HCT116 (cell line): ENCODE measurements at regions not wholly inside any gene's neighbourhood (a gene's known extent, or its start where the extent isn't known, plus 50 kb on each side); places are given as distances from the start of the nearest gene placed in this dataset.

Experiments
- ATAC-seq: fragments of 200-7000 bp; cut with Tn5 transposase; 2 replicates; pipeline ENCODE4 v1.9.1; 2020; ENCODE audit warnings: mild to moderate bottlenecking, moderate library complexity
- BruUV-seq: library from RNA; stranded (reverse); fragments of 400-500 nt; replicated peaks from 2 replicates; lab custom pipeline; 2021; lab: Mats Ljungman, UMichigan
- CTCF ChIA-PET: fragments of 300-600 bp; sonication (Branson Sonifier 250); formaldehyde crosslinking; loops from one replicate; lab custom pipeline; 2021; ENCODE audit warnings: antibody characterized with exemption; lab: Charles Lee
- POLR2A ChIA-PET: fragments of 300-600, 350-600 bp; sonication (Branson Sonifier 250); formaldehyde crosslinking; loops from one replicate; lab custom pipeline; 2021; ENCODE audit warnings: antibody characterized with exemption; lab: Charles Lee
- RAD21 ChIA-PET, 2 experiments: fragments of 300-600 bp; sonication (Branson Sonifier 250); formaldehyde crosslinking; loops; one replicate each; lab custom pipeline; 2023; ENCODE audit warnings: low total read pairs in 2 of 2; ENCODE audit not compliant: uncharacterized antibody in 2 of 2, unreplicated experiment in 2 of 2, low non-redundant PET in 1 of 2; lab: Charles Lee
- DNase-seq: peaks from one replicate; pipeline ENCODE4 v3.0.0-alpha.2; 2010; ENCODE audit warnings: low read depth, low spot score
- H2AFZ ChIP-seq: fragments of 200-600 bp; shearing (Covaris generic), sonication (generic); 2 replicates; pipeline ENCODE4 v1.6.1; 2017; ENCODE audit warnings: low read depth, mixed run types, mixed read lengths, antibody characterized with exemption, low read length; ENCODE audit not compliant: poor library complexity, severe bottlenecking
- H3K27ac ChIP-seq: 2 replicates; pipeline ENCODE4 v1.5.1; 2012; ENCODE audit warnings: low read depth, low read length
- H3K27me3 ChIP-seq: fragments of 200-600 bp; sonication (generic); 2 replicates; pipeline ENCODE4 v1.6.1; 2016; ENCODE audit warnings: mixed run types, low read length, mixed read lengths; ENCODE audit not compliant: insufficient read depth
- H3K36me3 ChIP-seq, 2 experiments: fragments of 200-500 bp in 1 of 2; fragments of 200-600 bp in 1 of 2; sonication (Bioruptor generic) in 1 of 2; sonication (generic) in 1 of 2; 2 replicates each; pipeline versions ENCODE4 v1.5.1 to v1.6.1; 2014 to 2016; ENCODE audit warnings: low read length in 2 of 2, inconsistent platforms in 1 of 2, mixed read lengths in 1 of 2, mixed run types in 1 of 2; ENCODE audit not compliant: insufficient read depth in 2 of 2, control insufficient read depth in 1 of 2
- H3K4me1 ChIP-seq, 2 experiments: fragments of 200-600 bp in 1 of 2; sonication (generic) in 1 of 2; 2 replicates each; pipeline versions ENCODE4 v1.5.1 to v1.6.1; 2012 to 2017; ENCODE audit warnings: low read length in 2 of 2, inconsistent platforms in 1 of 2, mild to moderate bottlenecking in 1 of 2, mixed read lengths in 1 of 2, mixed run types in 1 of 2, moderate library complexity in 1 of 2; ENCODE audit not compliant: insufficient read depth in 2 of 2, control insufficient read depth in 1 of 2
- H3K4me2 ChIP-seq: fragments of 200-600 bp; sonication (generic); 2 replicates; pipeline ENCODE4 v1.6.1; 2017; ENCODE audit warnings: mixed run types, low read length, mixed read lengths
- H3K4me3 ChIP-seq, 2 experiments: fragments of 200-600 bp in 1 of 2; sonication (generic) in 1 of 2; replicated peaks in 1 of 2; 2 replicates each; pipeline ENCODE4 v1.5.1; 2011 to 2016; ENCODE audit warnings: low read length in 2 of 2, control low read depth in 1 of 2, low read depth in 1 of 2, mild to moderate bottlenecking in 1 of 2, mixed read lengths in 1 of 2, mixed run types in 1 of 2
- H3K79me2 ChIP-seq: fragments of 200-600 bp; sonication (generic); 2 replicates; pipeline ENCODE4 v1.6.1; 2017; ENCODE audit warnings: mild to moderate bottlenecking, mixed run types, low read length, moderate library complexity, mixed read lengths; ENCODE audit not compliant: insufficient read depth
- H3K9ac ChIP-seq: fragments of 200-600 bp; sonication (generic); 2 replicates; pipeline ENCODE4 v1.6.1; 2016; ENCODE audit warnings: low read length, mixed read lengths
- H3K9me2 ChIP-seq: fragments of 200-600 bp; sonication (generic), shearing (Covaris generic); 2 replicates; pipeline ENCODE4 v1.6.1; 2017; ENCODE audit warnings: mixed run types, mild to moderate bottlenecking, moderate library complexity; ENCODE audit not compliant: insufficient read depth
- H3K9me3 ChIP-seq, 2 experiments: fragments of 200-500 bp in 1 of 2; fragments of 200-600 bp in 1 of 2; sonication (Bioruptor generic) in 1 of 2; sonication (generic) in 1 of 2; 2 replicates each; pipeline ENCODE4 v1.6.1; 2014 to 2017; ENCODE audit warnings: low read length in 2 of 2, mixed read lengths in 2 of 2, inconsistent platforms in 1 of 2, low read depth in 1 of 2, mild to moderate bottlenecking in 1 of 2, mixed run types in 1 of 2, moderate library complexity in 1 of 2; ENCODE audit not compliant: control insufficient read depth in 1 of 2, insufficient read depth in 1 of 2
- H4K20me1 ChIP-seq: fragments of 200-600 bp; sonication (generic), shearing (Covaris generic); 2 replicates; pipeline ENCODE4 v1.6.1; 2017; ENCODE audit warnings: mixed run types, mild to moderate bottlenecking, moderate library complexity; ENCODE audit not compliant: insufficient read depth
- ATF3 ChIP-seq: IDR thresholded peaks from 2 replicates; pipeline ENCODE4 v1.6.1; 2012
- CBX3 ChIP-seq: IDR thresholded peaks from 2 replicates; pipeline ENCODE4 v1.6.1; 2012; ENCODE audit warnings: low read depth
- EGR1 ChIP-seq: IDR thresholded peaks from 2 replicates; pipeline ENCODE4 v1.6.1; 2012; ENCODE audit warnings: low read depth
- EZH2 ChIP-seq: fragments of 200-600 bp; sonication (generic); IDR thresholded peaks from 2 replicates; pipeline ENCODE4 v1.6.1; 2017; ENCODE audit warnings: antibody characterized with exemption, mixed run types
- EZH2phosphoT487 ChIP-seq: fragments of 200-600 bp; IDR thresholded peaks from 2 replicates; pipeline ENCODE4 v1.6.1; 2018; ENCODE audit warnings: antibody characterized with exemption, borderline replicate concordance
- JUND ChIP-seq: IDR thresholded peaks from 2 replicates; pipeline ENCODE4 v1.6.1; 2012
- POLR2A ChIP-seq: IDR thresholded peaks from 2 replicates; pipeline ENCODE4 v1.7.0; 2011; ENCODE audit warnings: borderline replicate concordance; ENCODE audit not compliant: insufficient read depth, insufficient read length; ENCODE audit errors: extremely low read depth
- RAD21 ChIP-seq: IDR thresholded peaks from 2 replicates; pipeline ENCODE4 v1.6.1; 2012; ENCODE audit warnings: low read depth, mild to moderate bottlenecking
- SP1 ChIP-seq: IDR thresholded peaks from 2 replicates; pipeline ENCODE4 v1.6.1; 2012; ENCODE audit warnings: low read depth
- intact Hi-C: fragments of 100-400 bp; cut with micrococcal nuclease; formaldehyde crosslinking; loops from 2 replicates; pipeline ENCODE4 v1.10.0; 2022
- TF ChIP-seq, protein P1 (sequence below): IDR thresholded peaks from 2 replicates; pipeline ENCODE4 v1.6.1; 2012; ENCODE audit warnings: low read depth
- TF ChIP-seq, protein P2 (sequence below): IDR thresholded peaks from 2 replicates; pipeline ENCODE4 v1.6.1; 2011; ENCODE audit warnings: mild to moderate bottlenecking, low read length, moderate library complexity; ENCODE audit not compliant: insufficient replicate concordance; ENCODE audit errors: extremely low read depth

GRCh38 chr2:160721089-160722040 lies 227.8 kb upstream of the RBMS1 start:
- BruUV-seq, result no TSS peak
- CTCF ChIA-PET, result no interaction called here

More at GRCh38 chr2:160721089-160722040, 227.8 kb upstream of the RBMS1 start:
- no peak for TF ChIP-seq EZH2
- no peak for TF ChIP-seq ATF3
- no peak for TF ChIP-seq JUND
- TF ChIP-seq RAD21, result no peak
- TF ChIP-seq CBX3, result no peak
- TF ChIP-seq, protein P1, sequence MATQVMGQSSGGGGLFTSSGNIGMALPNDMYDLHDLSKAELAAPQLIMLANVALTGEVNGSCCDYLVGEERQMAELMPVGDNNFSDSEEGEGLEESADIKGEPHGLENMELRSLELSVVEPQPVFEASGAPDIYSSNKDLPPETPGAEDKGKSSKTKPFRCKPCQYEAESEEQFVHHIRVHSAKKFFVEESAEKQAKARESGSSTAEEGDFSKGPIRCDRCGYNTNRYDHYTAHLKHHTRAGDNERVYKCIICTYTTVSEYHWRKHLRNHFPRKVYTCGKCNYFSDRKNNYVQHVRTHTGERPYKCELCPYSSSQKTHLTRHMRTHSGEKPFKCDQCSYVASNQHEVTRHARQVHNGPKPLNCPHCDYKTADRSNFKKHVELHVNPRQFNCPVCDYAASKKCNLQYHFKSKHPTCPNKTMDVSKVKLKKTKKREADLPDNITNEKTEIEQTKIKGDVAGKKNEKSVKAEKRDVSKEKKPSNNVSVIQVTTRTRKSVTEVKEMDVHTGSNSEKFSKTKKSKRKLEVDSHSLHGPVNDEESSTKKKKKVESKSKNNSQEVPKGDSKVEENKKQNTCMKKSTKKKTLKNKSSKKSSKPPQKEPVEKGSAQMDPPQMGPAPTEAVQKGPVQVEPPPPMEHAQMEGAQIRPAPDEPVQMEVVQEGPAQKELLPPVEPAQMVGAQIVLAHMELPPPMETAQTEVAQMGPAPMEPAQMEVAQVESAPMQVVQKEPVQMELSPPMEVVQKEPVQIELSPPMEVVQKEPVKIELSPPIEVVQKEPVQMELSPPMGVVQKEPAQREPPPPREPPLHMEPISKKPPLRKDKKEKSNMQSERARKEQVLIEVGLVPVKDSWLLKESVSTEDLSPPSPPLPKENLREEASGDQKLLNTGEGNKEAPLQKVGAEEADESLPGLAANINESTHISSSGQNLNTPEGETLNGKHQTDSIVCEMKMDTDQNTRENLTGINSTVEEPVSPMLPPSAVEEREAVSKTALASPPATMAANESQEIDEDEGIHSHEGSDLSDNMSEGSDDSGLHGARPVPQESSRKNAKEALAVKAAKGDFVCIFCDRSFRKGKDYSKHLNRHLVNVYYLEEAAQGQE, result no peak
- TF ChIP-seq, protein P2, sequence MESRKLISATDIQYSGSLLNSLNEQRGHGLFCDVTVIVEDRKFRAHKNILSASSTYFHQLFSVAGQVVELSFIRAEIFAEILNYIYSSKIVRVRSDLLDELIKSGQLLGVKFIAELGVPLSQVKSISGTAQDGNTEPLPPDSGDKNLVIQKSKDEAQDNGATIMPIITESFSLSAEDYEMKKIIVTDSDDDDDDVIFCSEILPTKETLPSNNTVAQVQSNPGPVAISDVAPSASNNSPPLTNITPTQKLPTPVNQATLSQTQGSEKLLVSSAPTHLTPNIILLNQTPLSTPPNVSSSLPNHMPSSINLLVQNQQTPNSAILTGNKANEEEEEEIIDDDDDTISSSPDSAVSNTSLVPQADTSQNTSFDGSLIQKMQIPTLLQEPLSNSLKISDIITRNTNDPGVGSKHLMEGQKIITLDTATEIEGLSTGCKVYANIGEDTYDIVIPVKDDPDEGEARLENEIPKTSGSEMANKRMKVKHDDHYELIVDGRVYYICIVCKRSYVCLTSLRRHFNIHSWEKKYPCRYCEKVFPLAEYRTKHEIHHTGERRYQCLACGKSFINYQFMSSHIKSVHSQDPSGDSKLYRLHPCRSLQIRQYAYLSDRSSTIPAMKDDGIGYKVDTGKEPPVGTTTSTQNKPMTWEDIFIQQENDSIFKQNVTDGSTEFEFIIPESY, result no peak
- TF ChIP-seq EGR1, result no peak
- TF ChIP-seq EZH2phosphoT487, result no peak
- no peak for TF ChIP-seq POLR2A
- TF ChIP-seq SP1, result no peak
- ChIA-PET POLR2A (no interaction called here), RAD21 (no interaction called here)
- H2AFZ ChIP-seq, result no peak overlapping the region
- H3K27me3 ChIP-seq, result no peaks in the 10 kb centered on the region
- no peaks in the 10 kb centered on the region for H3K9me3 ChIP-seq
- intact Hi-C loops, result no loop called here
- no peaks in the 10 kb centered on the region for H4K20me1 ChIP-seq
- ATAC-seq, result no peak
- H3K9ac ChIP-seq, result no peak overlapping the region
- DNase-seq, result no peak
- H3K27ac ChIP-seq, result no peak overlapping the region
- no peak overlapping the region for H3K4me2 ChIP-seq
- no peak overlapping the region for H3K4me3 ChIP-seq
- no peaks in the 10 kb centered on the region for H3K9me2 ChIP-seq
- H3K36me3 ChIP-seq, result no peaks in the 10 kb centered on the region
- H3K4me1 ChIP-seq, result no peaks in the 10 kb centered on the region
- no peaks in the 10 kb centered on the region for H3K79me2 ChIP-seq
